Fibroblast of lung (primary cell): ENCODE measurements at regions not wholly inside any gene's neighbourhood (a gene's known extent, or its start where the extent isn't known, plus 50 kb on each side); places are given as distances from the start of the nearest gene placed in this dataset.

Source experiments
- DNase-seq, 2 donors: peaks; one replicate each; pipeline versions ENCODE4 v3.0.0 to v3.0.0-alpha.2; 2010; ENCODE audit warnings: low read depth in 2 of 2
- H2AFZ ChIP-seq: 2 replicates; pipeline ENCODE4 v1.5.1; 2012; ENCODE audit warnings: low read length, control low read depth, inconsistent platforms
- H3K27ac ChIP-seq: 2 replicates; pipeline ENCODE4 v1.5.1; 2011; ENCODE audit warnings: low read length, control low read depth; ENCODE audit not compliant: insufficient read depth
- H3K27me3 ChIP-seq: 2 replicates; pipeline ENCODE4 v1.5.1; 2011; ENCODE audit warnings: mild to moderate bottlenecking, low read length; ENCODE audit not compliant: control insufficient read depth, insufficient read depth
- H3K36me3 ChIP-seq: 2 replicates; pipeline ENCODE4 v1.5.1; 2011; ENCODE audit warnings: low read length; ENCODE audit not compliant: control insufficient read depth, insufficient read depth
- H3K4me1 ChIP-seq: 2 replicates; pipeline ENCODE4 v1.5.1; 2011; ENCODE audit warnings: low read length; ENCODE audit not compliant: control insufficient read depth, insufficient read depth; ENCODE audit errors: extremely low read depth
- H3K4me2 ChIP-seq: 2 replicates; pipeline ENCODE4 v1.5.1; 2011; ENCODE audit warnings: low read length, control low read depth; ENCODE audit not compliant: insufficient read depth; ENCODE audit errors: extremely low read depth
- H3K4me3 ChIP-seq, 4 experiments: fragments of 200-600 bp in 1 of 4; sonication (generic) in 1 of 4; replicated peaks in 1 of 4; 2 replicates each; pipeline ENCODE4 v1.5.1; 2011 to 2016; ENCODE audit warnings: low read length in 4 of 4, low read depth in 3 of 4, mild to moderate bottlenecking in 3 of 4, control low read depth in 2 of 4, inconsistent platforms in 1 of 4, mixed read lengths in 1 of 4; ENCODE audit not compliant: insufficient read depth in 1 of 4; ENCODE audit errors: control extremely low read depth in 1 of 4
- H3K79me2 ChIP-seq: 2 replicates; pipeline ENCODE4 v1.5.1; 2012; ENCODE audit warnings: mild to moderate bottlenecking, low read length, inconsistent platforms; ENCODE audit not compliant: control insufficient read depth, insufficient read depth
- H3K9ac ChIP-seq: 2 replicates; pipeline ENCODE4 v1.5.1; 2011; ENCODE audit warnings: mild to moderate bottlenecking, low read length, control low read depth; ENCODE audit not compliant: insufficient read depth
- H3K9me3 ChIP-seq: 2 replicates; pipeline ENCODE4 v1.5.1; 2012; ENCODE audit warnings: low read depth, low read length; ENCODE audit not compliant: control insufficient read depth, insufficient read depth
- H4K20me1 ChIP-seq: 2 replicates; pipeline ENCODE4 v1.5.1; 2011; ENCODE audit warnings: low read length; ENCODE audit not compliant: control insufficient read depth, insufficient read depth; ENCODE audit errors: extremely low read depth
- CTCF ChIP-seq, 2 donors: IDR thresholded peaks in 1 of 2; conservative IDR thresholded peaks in 1 of 2; 1 replicate in 1 of 2; 2 replicates in 1 of 2; pipeline ENCODE4 v1.5.1; 2011 to 2012; ENCODE audit warnings: low read length in 2 of 2, control low read depth in 1 of 2, inconsistent platforms in 1 of 2, low read depth in 1 of 2, mild to moderate bottlenecking in 1 of 2
- EZH2 ChIP-seq: IDR thresholded peaks from 2 replicates; pipeline ENCODE4 v1.5.1; 2012; ENCODE audit warnings: low read length, control low read depth, mild to moderate bottlenecking; ENCODE audit errors: missing control alignments

GRCh38 chr12:88409257-88409656 lies 171.0 kb downstream of the KITLG start:
- H3K4me3 ChIP-seq: no peak overlapping the region
- no peaks in the 10 kb centered on the region for H3K4me1 ChIP-seq
- no peak overlapping the region for H2AFZ ChIP-seq
- no peak overlapping the region for H3K27ac ChIP-seq
- no peak overlapping the region for H3K4me2 ChIP-seq
- DNase-seq: no peak
- H3K79me2 ChIP-seq: peaks cover 3% of the 10 kb centered on the region
- H3K9me3 ChIP-seq: no peaks in the 10 kb centered on the region
- no peaks in the 10 kb centered on the region for H3K27me3 ChIP-seq
- H4K20me1 ChIP-seq: no peaks in the 10 kb centered on the region
- H3K36me3 ChIP-seq: no peaks in the 10 kb centered on the region
- TF ChIP-seq EZH2: no peak
- TF ChIP-seq CTCF (conservative IDR thresholded peaks at IDR 0.05 in 1 of 2, IDR thresholded peaks at IDR 0.05 in 1 of 2; ENCODE audit: low read depth in 1 of 2, low read length in 2 of 2): no peak
- no peak overlapping the region for H3K9ac ChIP-seq

GRCh38 chr12:88411689-88412088 lies 168.6 kb downstream of the KITLG start:
- H2AFZ ChIP-seq: no peak overlapping the region
- H3K27me3 ChIP-seq: no peaks in the 10 kb centered on the region
- TF ChIP-seq EZH2 (no peak), CTCF (conservative IDR thresholded peaks at IDR 0.05 in 1 of 2, IDR thresholded peaks at IDR 0.05 in 1 of 2; ENCODE audit: low read depth in 1 of 2, low read length in 2 of 2) (no peak)
- H3K9me3 ChIP-seq: no peaks in the 10 kb centered on the region
- H3K27ac ChIP-seq: no peak overlapping the region
- no peaks in the 10 kb centered on the region for H3K36me3 ChIP-seq
- H3K4me2 ChIP-seq: peak overlapping the region; percentile 7
- H3K9ac ChIP-seq: no peak overlapping the region
- no peaks in the 10 kb centered on the region for H4K20me1 ChIP-seq
- DNase-seq: no peak
- H3K4me3 ChIP-seq: no peak overlapping the region
- H3K4me1 ChIP-seq: no peaks in the 10 kb centered on the region
- peaks cover 24% of the 10 kb centered on the region for H3K79me2 ChIP-seq

- Histone ChIP-seq H3K36me3 (no peaks in the 10 kb centered on the region), H3K27ac (no peak overlapping the region), H3K9ac (no peak overlapping the region), H3K4me3 (no peak overlapping the region), H3K79me2 (peaks cover 42% of the 10 kb centered on the region), H3K27me3 (no peaks in the 10 kb centered on the region), H3K4me2 (no peak overlapping the region), H4K20me1 (no peaks in the 10 kb centered on the region), H3K9me3 (no peaks in the 10 kb centered on the region), H2AFZ (no peak overlapping the region), H3K4me1 (no peaks in the 10 kb centered on the region)
- TF ChIP-seq CTCF (conservative IDR thresholded peaks at IDR 0.05 in 1 of 2, IDR thresholded peaks at IDR 0.05 in 1 of 2; ENCODE audit: low read depth in 1 of 2, low read length in 2 of 2) (no peak), EZH2 (no peak)
- DNase-seq: no peak
These were observed 166.6 kb downstream of the KITLG start for GRCh38 chr12:88413646-88414045.
